Rectal smooth muscle tissue (tissue), 1 donor: ENCODE measurements at regions not wholly inside any gene's neighbourhood (a gene's known extent, or its start where the extent isn't known, plus 50 kb on each side); places are given as distances from the start of the nearest gene placed in this dataset.

Experiments
- H3K27ac ChIP-seq: one replicate; pipeline ENCODE4 v1.7.0; 2013; ENCODE audit warnings: low read depth, low read length, inconsistent platforms
- H3K27me3 ChIP-seq: one replicate; pipeline ENCODE4 v1.7.0; 2013; ENCODE audit warnings: low read length; ENCODE audit not compliant: control insufficient read depth, insufficient read depth
- H3K36me3 ChIP-seq: one replicate; pipeline ENCODE4 v1.7.0; 2013; ENCODE audit warnings: low read length; ENCODE audit not compliant: control insufficient read depth, insufficient read depth
- H3K4me1 ChIP-seq: one replicate; pipeline ENCODE4 v1.7.0; 2013; ENCODE audit warnings: low read length; ENCODE audit not compliant: control insufficient read depth, insufficient read depth
- H3K4me3 ChIP-seq: one replicate; pipeline ENCODE4 v1.7.0; 2013; ENCODE audit warnings: low read length
- H3K9ac ChIP-seq: one replicate; pipeline ENCODE4 v1.7.0; 2013; ENCODE audit warnings: low read length

- H3K36me3 ChIP-seq, result no peaks in the 10 kb centered on the region
- no peak overlapping the region for H3K4me3 ChIP-seq
- no peak overlapping the region for H3K9ac ChIP-seq
- H3K27ac ChIP-seq, result no peak overlapping the region
- no peaks in the 10 kb centered on the region for H3K4me1 ChIP-seq
- no peaks in the 10 kb centered on the region for H3K27me3 ChIP-seq
Observed at GRCh38 chr2:234674781-234675201, 177.9 kb upstream of the ARL4C start.

GRCh38 chr2:234673961-234674759, 177.3 kb upstream of the ARL4C start:
- H3K27ac ChIP-seq, result no peak overlapping the region
- no peaks in the 10 kb centered on the region for H3K27me3 ChIP-seq
- no peak overlapping the region for H3K9ac ChIP-seq
- H3K4me3 ChIP-seq, result no peak overlapping the region
- H3K4me1 ChIP-seq, result no peaks in the 10 kb centered on the region
- no peaks in the 10 kb centered on the region for H3K36me3 ChIP-seq

DNA sequence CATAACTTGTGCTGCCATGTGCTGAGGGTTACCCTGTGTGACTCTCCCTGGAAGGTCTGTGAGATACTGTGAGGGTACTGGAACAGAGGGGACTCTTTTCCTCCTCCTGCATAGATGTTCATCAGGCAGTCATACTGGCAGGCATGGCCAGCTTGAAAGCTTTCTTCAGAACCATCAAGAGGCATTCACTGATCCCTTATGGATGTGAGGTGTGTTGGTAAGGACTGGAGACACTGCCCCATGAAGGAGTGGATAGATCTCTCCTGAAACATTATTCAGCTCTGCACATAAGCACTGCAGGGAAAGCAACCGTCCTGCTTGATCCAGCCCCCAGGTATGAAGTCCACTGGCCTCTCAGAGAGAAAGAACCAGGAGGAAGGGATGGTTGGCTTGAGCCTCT, 176.6 kb upstream of the ARL4C start:
- no peaks in the 10 kb centered on the region for H3K27me3 ChIP-seq
- no peaks in the 10 kb centered on the region for H3K4me1 ChIP-seq
- no peaks in the 10 kb centered on the region for H3K36me3 ChIP-seq
- H3K4me3 ChIP-seq, result no peak overlapping the region
- H3K27ac ChIP-seq, result no peak overlapping the region
- no peak overlapping the region for H3K9ac ChIP-seq

GRCh38 chr2:234672498-234673150, 175.7 kb upstream of the ARL4C start:
- Histone ChIP-seq H3K4me3 (no peak overlapping the region), H3K36me3 (no peaks in the 10 kb centered on the region), H3K27me3 (no peaks in the 10 kb centered on the region), H3K9ac (no peak overlapping the region), H3K27ac (no peak overlapping the region), H3K4me1 (no peaks in the 10 kb centered on the region)

DNA sequence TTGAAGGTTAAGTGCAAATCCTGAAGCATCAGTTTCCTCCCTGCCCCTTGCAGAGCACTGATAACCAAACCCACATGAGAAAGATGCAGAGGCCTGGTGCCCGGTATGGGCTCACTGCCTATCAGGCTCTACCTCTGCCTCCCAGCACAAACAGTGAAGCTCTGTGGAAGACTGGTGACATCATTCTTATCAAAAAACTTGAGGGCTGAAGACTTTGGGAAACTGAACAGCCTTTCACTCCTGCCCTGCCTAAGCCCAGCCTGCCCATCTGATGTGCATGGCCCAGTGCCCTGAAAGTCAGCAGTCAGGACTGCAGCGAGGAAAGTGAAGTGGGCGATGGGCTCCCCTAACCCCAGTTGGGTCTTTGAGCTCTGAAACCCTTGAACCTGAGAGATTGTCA, 174.8 kb upstream of the ARL4C start:
- Histone ChIP-seq H3K27me3 (no peaks in the 10 kb centered on the region), H3K4me3 (no peak overlapping the region), H3K9ac (no peak overlapping the region), H3K4me1 (no peaks in the 10 kb centered on the region), H3K36me3 (no peaks in the 10 kb centered on the region), H3K27ac (no peak overlapping the region)

- Histone ChIP-seq H3K36me3 (no peaks in the 10 kb centered on the region), H3K4me3 (no peak overlapping the region), H3K9ac (no peak overlapping the region), H3K4me1 (no peaks in the 10 kb centered on the region), H3K27me3 (no peaks in the 10 kb centered on the region), H3K27ac (no peak overlapping the region)
Observed at GRCh38 chr2:234671231-234671630, 174.3 kb upstream of the ARL4C start.

- Histone ChIP-seq H3K4me1 (no peaks in the 10 kb centered on the region), H3K4me3 (no peak overlapping the region), H3K9ac (no peak overlapping the region), H3K36me3 (no peaks in the 10 kb centered on the region), H3K27me3 (no peaks in the 10 kb centered on the region), H3K27ac (no peak overlapping the region)
Observed at GRCh38 chr2:234670806-234671205, 173.9 kb upstream of the ARL4C start.

GRCh38 chr2:234670052-234670451, 173.2 kb upstream of the ARL4C start:
- no peaks in the 10 kb centered on the region for H3K36me3 ChIP-seq
- no peaks in the 10 kb centered on the region for H3K27me3 ChIP-seq
- no peaks in the 10 kb centered on the region for H3K4me1 ChIP-seq
- H3K4me3 ChIP-seq, result no peak overlapping the region
- no peak overlapping the region for H3K27ac ChIP-seq
- H3K9ac ChIP-seq, result no peak overlapping the region

- Histone ChIP-seq H3K27ac (no peak overlapping the region), H3K4me3 (no peak overlapping the region), H3K27me3 (no peaks in the 10 kb centered on the region), H3K4me1 (no peaks in the 10 kb centered on the region), H3K9ac (no peak overlapping the region), H3K36me3 (no peaks in the 10 kb centered on the region)
Observed at GRCh38 chr2:234669621-234670020, 172.7 kb upstream of the ARL4C start.

- no peaks in the 10 kb centered on the region for H3K27me3 ChIP-seq
- H3K4me1 ChIP-seq, result no peaks in the 10 kb centered on the region
- H3K9ac ChIP-seq, result no peak overlapping the region
- H3K4me3 ChIP-seq, result no peak overlapping the region
- no peak overlapping the region for H3K27ac ChIP-seq
- H3K36me3 ChIP-seq, result no peaks in the 10 kb centered on the region
Observed at GRCh38 chr2:234669001-234669400, 172.1 kb upstream of the ARL4C start.

DNA sequence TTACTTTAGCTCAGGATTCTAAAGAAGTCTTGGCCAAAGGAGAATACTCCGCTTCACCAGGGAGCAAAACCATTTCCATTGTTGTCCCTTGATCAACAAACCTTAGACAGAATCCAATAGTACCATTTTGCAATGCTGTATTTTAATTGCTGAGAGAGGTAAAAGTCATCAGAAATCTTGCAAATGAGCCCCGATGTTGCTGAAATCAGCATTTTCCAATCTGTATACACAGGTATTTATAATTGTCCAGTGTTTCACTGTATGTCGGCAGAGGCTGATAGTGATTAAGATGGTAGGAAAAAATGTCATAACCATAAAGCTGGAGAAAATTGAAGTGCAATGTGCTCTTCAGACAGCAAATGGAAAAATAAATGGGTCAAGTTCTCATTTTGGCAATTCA, 170.0 kb upstream of the ARL4C start:
- Histone ChIP-seq H3K4me3 (no peak overlapping the region), H3K4me1 (no peaks in the 10 kb centered on the region), H3K36me3 (no peaks in the 10 kb centered on the region), H3K9ac (no peak overlapping the region), H3K27ac (no peak overlapping the region), H3K27me3 (no peaks in the 10 kb centered on the region)

- H3K4me3 ChIP-seq, result no peak overlapping the region
- H3K4me1 ChIP-seq, result no peaks in the 10 kb centered on the region
- no peaks in the 10 kb centered on the region for H3K36me3 ChIP-seq
- H3K9ac ChIP-seq, result no peak overlapping the region
- H3K27ac ChIP-seq, result no peak overlapping the region
- no peaks in the 10 kb centered on the region for H3K27me3 ChIP-seq
Observed at GRCh38 chr2:234665304-234665703, 168.4 kb upstream of the ARL4C start.

DNA sequence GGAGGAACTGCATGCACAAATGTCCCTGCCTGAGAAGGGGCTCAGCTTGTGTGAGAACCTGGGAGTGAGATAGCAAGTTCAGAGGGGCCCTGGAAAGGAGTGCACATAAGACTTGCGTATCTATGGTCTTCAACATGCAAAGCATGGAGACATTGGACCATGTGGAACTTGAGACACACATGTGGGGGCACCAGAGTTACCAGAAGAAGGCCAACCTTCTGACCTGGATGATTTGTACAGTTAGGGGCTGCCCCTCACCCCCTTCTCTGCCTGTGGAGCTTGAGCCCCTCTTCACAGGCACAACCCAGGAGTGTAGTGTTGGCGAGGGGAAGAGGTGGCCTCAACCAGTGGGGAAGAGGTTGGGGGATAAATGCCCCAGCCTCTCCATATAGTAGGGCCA, 165.0 kb upstream of the ARL4C start:
- no peaks in the 10 kb centered on the region for H3K27me3 ChIP-seq
- no peaks in the 10 kb centered on the region for H3K36me3 ChIP-seq
- H3K9ac ChIP-seq, result no peak overlapping the region
- no peak overlapping the region for H3K27ac ChIP-seq
- no peak overlapping the region for H3K4me3 ChIP-seq
- H3K4me1 ChIP-seq, result no peaks in the 10 kb centered on the region
